22Rv1 (cell line): ENCODE measurements at regions not wholly inside any gene's neighbourhood (a gene's known extent, or its start where the extent isn't known, plus 50 kb on each side); places are given as distances from the start of the nearest gene placed in this dataset.

Experiments used
- H3K27ac ChIP-seq: fragments of 450-650 bp; 2 replicates; pipeline ENCODE4 v1.5.1; 2017
- ZFX ChIP-seq: fragments of 450-650 bp; IDR thresholded peaks from 2 replicates; pipeline ENCODE4 v1.6.1; 2017; ENCODE audit warnings: antibody characterized with exemption, borderline replicate concordance
- TF ChIP-seq, protein P1 (sequence below): fragments of 450-650 bp; IDR thresholded peaks from 2 replicates; pipeline ENCODE4 v1.5.1; 2017; ENCODE audit warnings: mild to moderate bottlenecking

DNA sequence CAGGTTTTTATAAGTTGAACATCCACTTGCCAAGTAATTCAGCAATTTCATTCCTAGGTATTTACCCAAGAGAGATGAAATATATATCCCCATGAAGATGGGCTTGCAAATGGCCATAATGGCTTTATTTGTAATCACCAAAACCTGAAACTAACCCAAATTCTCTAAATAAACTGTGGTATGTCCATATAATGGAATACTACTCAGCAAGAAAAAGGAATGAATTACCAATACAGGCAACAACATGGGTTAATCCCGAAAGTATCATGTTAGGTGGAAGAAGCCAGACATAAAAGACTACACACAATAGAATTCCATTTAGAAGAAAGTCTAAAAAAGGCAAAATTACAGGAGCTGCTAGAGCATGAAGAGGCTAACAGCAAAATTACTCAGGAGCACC is 101.4 kb upstream of the PPP2R2D start:
- no peak for TF ChIP-seq ZFX
- TF ChIP-seq, protein P1, sequence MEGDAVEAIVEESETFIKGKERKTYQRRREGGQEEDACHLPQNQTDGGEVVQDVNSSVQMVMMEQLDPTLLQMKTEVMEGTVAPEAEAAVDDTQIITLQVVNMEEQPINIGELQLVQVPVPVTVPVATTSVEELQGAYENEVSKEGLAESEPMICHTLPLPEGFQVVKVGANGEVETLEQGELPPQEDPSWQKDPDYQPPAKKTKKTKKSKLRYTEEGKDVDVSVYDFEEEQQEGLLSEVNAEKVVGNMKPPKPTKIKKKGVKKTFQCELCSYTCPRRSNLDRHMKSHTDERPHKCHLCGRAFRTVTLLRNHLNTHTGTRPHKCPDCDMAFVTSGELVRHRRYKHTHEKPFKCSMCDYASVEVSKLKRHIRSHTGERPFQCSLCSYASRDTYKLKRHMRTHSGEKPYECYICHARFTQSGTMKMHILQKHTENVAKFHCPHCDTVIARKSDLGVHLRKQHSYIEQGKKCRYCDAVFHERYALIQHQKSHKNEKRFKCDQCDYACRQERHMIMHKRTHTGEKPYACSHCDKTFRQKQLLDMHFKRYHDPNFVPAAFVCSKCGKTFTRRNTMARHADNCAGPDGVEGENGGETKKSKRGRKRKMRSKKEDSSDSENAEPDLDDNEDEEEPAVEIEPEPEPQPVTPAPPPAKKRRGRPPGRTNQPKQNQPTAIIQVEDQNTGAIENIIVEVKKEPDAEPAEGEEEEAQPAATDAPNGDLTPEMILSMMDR, result no peak
- H3K27ac ChIP-seq, result no peak overlapping the region

DNA sequence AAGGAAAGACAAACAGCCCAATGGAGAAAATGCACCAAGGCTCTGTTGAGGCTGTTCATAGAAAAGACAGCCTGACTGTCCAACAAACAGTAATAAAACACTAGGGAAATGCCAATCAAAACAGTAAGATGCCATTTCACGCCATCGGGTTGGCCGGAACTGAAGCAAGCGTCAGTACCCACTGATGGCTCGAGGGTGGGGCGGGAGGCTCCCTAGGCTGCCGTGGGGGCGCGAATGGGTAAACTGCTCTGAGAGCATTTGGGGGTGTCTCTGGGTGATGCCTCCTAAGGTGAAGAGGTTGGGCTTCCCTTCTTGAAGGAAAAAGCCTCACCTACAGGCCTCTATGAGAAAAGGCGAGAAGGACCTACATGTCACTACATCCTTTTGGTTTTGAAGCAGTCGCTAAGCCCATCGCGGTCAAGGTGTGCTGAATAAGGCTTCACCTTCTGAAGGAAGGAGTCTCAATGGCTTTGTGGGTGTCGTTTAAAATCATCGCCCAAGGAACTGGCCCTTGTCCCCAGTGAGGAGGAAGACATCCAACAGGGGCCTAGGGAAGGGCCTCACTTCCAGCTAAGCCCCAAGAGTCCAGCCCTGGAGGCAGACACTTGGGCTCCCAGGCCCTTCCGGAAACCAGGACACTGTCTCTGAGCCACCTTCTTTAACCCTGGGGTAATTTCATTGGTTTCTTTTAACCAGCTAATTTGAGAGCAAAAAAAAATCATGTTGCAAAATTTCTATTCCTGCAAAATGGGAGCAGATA is 98.5 kb upstream of the PPP2R2D start:
- no peak for TF ChIP-seq ZFX
- TF ChIP-seq, protein P1, result no peak
- H3K27ac ChIP-seq, result no peak overlapping the region

- H3K27ac ChIP-seq, result no peak overlapping the region
- no peak for TF ChIP-seq ZFX
- TF ChIP-seq, protein P1, result no peak
Measured at GRCh38 chr10:131802996-131803395, 97.8 kb upstream of the PPP2R2D start.

GRCh38 chr10:131803860-131804425 is 96.9 kb upstream of the PPP2R2D start:
- TF ChIP-seq, protein P1, result no peak
- no peak for TF ChIP-seq ZFX
- no peak overlapping the region for H3K27ac ChIP-seq

GRCh38 chr10:131804551-131805295 is 96.1 kb upstream of the PPP2R2D start:
- TF ChIP-seq ZFX, result no peak
- TF ChIP-seq, protein P1, result no peak

DNA sequence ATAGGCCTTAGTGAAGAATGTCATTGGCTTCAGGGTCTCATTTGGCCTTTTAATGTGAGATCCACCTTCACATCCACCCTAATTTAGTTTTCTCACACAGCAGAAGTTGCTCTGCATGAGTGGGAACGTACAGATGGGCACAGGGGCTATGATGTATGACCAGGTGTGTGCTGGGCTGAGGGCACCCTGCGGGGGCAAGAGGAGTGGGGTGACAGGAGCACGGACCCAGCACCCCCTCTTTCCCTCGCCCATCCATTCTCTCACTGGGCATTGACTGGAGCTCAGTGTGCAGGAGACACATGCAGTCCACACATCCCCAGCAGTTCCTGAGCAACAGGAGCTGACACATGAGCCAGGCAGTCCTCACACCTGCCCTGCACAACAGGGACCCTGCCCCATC is 95.1 kb upstream of the PPP2R2D start:
- TF ChIP-seq ZFX, result no peak
- TF ChIP-seq, protein P1, result no peak

More at GRCh38 chr10:131804551-131805295, 96.1 kb upstream of the PPP2R2D start:
- H3K27ac ChIP-seq, result no peak overlapping the region

GRCh38 chr10:131806146-131806545 is 94.7 kb upstream of the PPP2R2D start:
- TF ChIP-seq, protein P1, result no peak
- TF ChIP-seq ZFX, result no peak
- no peak overlapping the region for H3K27ac ChIP-seq

More for the DNA sequence above, 95.1 kb upstream of the PPP2R2D start:
- H3K27ac ChIP-seq, result no peak overlapping the region
